Endothelial cell of hepatic sinusoid (primary cell): ENCODE measurements at regions not wholly inside any gene's neighbourhood (a gene's known extent, or its start where the extent isn't known, plus 50 kb on each side); places are given as distances from the start of the nearest gene placed in this dataset.
"Not testable (repeated sequence)": the region's sequence is repeated elsewhere in the genome, so short reads cannot be mapped to it uniquely, and the experiment has no call there.

Source experiments
- in situ Hi-C: cut with HindIII; loops from 2 replicates; pipeline ENCODE4 v1.10.0; 2017; ENCODE audit warnings: low sequenced_read_pairs

GRCh38 chr7:16267953-16268820, 153.2 kb downstream of the CRPPA start:
- in situ Hi-C loops: no loop called here

- in situ Hi-C loops: no loop called here
Observed at GRCh38 chr7:16266877-16267276, 154.5 kb downstream of the CRPPA start.

- in situ Hi-C loops: not testable (repeated sequence)
Observed at GRCh38 chr7:16266470-16266869, 154.9 kb downstream of the CRPPA start.

GRCh38 chr7:16265863-16266458, 155.4 kb downstream of the CRPPA start:
- in situ Hi-C loops: no loop called here

GRCh38 chr7:16264823-16265804, 156.2 kb downstream of the CRPPA start:
- in situ Hi-C loops: no loop called here

- in situ Hi-C loops: no loop called here
Observed at GRCh38 chr7:16264036-16264819, 157.1 kb downstream of the CRPPA start.

- in situ Hi-C loops: not testable (repeated sequence)
Observed at GRCh38 chr7:16263377-16263776, 158.0 kb downstream of the CRPPA start.

GRCh38 chr7:16261654-16262053, 159.7 kb downstream of the CRPPA start:
- in situ Hi-C loops: no loop called here

GRCh38 chr7:16261100-16261499, 160.2 kb downstream of the CRPPA start:
- in situ Hi-C loops: no loop called here

GRCh38 chr7:16260236-16260728, 161.1 kb downstream of the CRPPA start:
- in situ Hi-C loops: no loop called here

- in situ Hi-C loops: not testable (repeated sequence)
Observed at GRCh38 chr7:16256419-16256818, 164.9 kb downstream of the CRPPA start.

GRCh38 chr7:16255952-16256351, 165.4 kb downstream of the CRPPA start:
- in situ Hi-C loops: not testable (repeated sequence)

GRCh38 chr7:16250655-16251054, 170.7 kb downstream of the CRPPA start:
- in situ Hi-C loops: not testable (repeated sequence)

GRCh38 chr7:16249204-16249603, 172.1 kb downstream of the CRPPA start:
- in situ Hi-C loops: not testable (repeated sequence)

- in situ Hi-C loops: not testable (repeated sequence)
Observed at GRCh38 chr7:16248556-16248955, 172.8 kb downstream of the CRPPA start.

GRCh38 chr7:16244469-16244868, 176.9 kb downstream of the CRPPA start:
- in situ Hi-C loops: no loop called here

- in situ Hi-C loops: no loop called here
Observed at GRCh38 chr7:16242920-16243319, 178.4 kb downstream of the CRPPA start.

GRCh38 chr7:16241017-16241416, 180.3 kb downstream of the CRPPA start:
- in situ Hi-C loops: no loop called here

- in situ Hi-C loops: no loop called here
Observed at GRCh38 chr7:16236381-16236780, 185.0 kb downstream of the CRPPA start.
